GM12878 (cell line): ENCODE measurements at regions not wholly inside any gene's neighbourhood (a gene's known extent, or its start where the extent isn't known, plus 50 kb on each side); places are given as distances from the start of the nearest gene placed in this dataset.

Experiments
- CEBPB ChIP-seq, 2 experiments: fragments of 150-350 bp in 1 of 2; IDR thresholded peaks; 2 replicates each; pipeline ENCODE4 v1.6.1; 2012 to 2014; ENCODE audit warnings: low read depth in 2 of 2, low read length in 2 of 2, borderline replicate concordance in 1 of 2, inconsistent platforms in 1 of 2
- CTCF ChIP-seq, 3 experiments: IDR thresholded peaks in 2 of 3; conservative IDR thresholded peaks in 1 of 3; 2 replicates each; pipeline ENCODE4 v1.5.1; 2011; ENCODE audit warnings: low read depth in 3 of 3, low read length in 3 of 3, mild to moderate bottlenecking in 3 of 3, control low read depth in 2 of 3, moderate library complexity in 2 of 3, inconsistent platforms in 1 of 3, mixed read lengths in 1 of 3; ENCODE audit not compliant: control insufficient read depth in 2 of 3, insufficient read depth in 1 of 3; ENCODE audit errors: extremely low read depth in 1 of 3
- EP300 ChIP-seq, 2 experiments: fragments of 150-350 bp in 1 of 2; IDR thresholded peaks; 2 replicates each; pipeline ENCODE4 v1.6.1; 2011 to 2012; ENCODE audit warnings: low read depth in 2 of 2, low read length in 2 of 2, borderline replicate concordance in 1 of 2, improper control_type of control experiment in 1 of 2, inconsistent platforms in 1 of 2; ENCODE audit not compliant: control insufficient read depth in 1 of 2
- EZH2 ChIP-seq: IDR thresholded peaks from 2 replicates; pipeline ENCODE4 v1.6.1; 2012; ENCODE audit warnings: low read depth, mild to moderate bottlenecking, control low read depth, inconsistent platforms, low read length, borderline replicate concordance; ENCODE audit not compliant: control insufficient read depth
- FOXK2 ChIP-seq: fragments of 450-650 bp; IDR thresholded peaks from 2 replicates; pipeline ENCODE4 v1.6.1; 2017; ENCODE audit warnings: mild to moderate bottlenecking, moderate library complexity
- GABPA ChIP-seq: IDR thresholded peaks from 2 replicates; pipeline ENCODE4 v1.6.1; 2014; ENCODE audit warnings: antibody characterized with exemption, low read depth, mild to moderate bottlenecking, inconsistent platforms
- NBN ChIP-seq: fragments of 450-650 bp; IDR thresholded peaks from 2 replicates; pipeline ENCODE4 v1.6.1; 2016
- POLR2A ChIP-seq: IDR thresholded peaks from 2 replicates; pipeline ENCODE4 v1.6.1; 2011; ENCODE audit warnings: low read depth, mild to moderate bottlenecking, low read length
- TAF1 ChIP-seq: IDR thresholded peaks from 2 replicates; pipeline ENCODE4 v1.6.1; 2011; ENCODE audit warnings: mild to moderate bottlenecking, low read depth, low read length, borderline replicate concordance
- TF ChIP-seq, protein P1 (sequence below): fragments of 450-650 bp; IDR thresholded peaks from 2 replicates; pipeline ENCODE4 v1.6.1; 2017; ENCODE audit warnings: antibody characterized with exemption, mild to moderate bottlenecking, moderate library complexity
- TF ChIP-seq, protein P2 (sequence below): fragments of 150-350 bp; IDR thresholded peaks from 2 replicates; pipeline ENCODE4 v1.6.1; 2016; ENCODE audit warnings: low read depth, low read length

DNA sequence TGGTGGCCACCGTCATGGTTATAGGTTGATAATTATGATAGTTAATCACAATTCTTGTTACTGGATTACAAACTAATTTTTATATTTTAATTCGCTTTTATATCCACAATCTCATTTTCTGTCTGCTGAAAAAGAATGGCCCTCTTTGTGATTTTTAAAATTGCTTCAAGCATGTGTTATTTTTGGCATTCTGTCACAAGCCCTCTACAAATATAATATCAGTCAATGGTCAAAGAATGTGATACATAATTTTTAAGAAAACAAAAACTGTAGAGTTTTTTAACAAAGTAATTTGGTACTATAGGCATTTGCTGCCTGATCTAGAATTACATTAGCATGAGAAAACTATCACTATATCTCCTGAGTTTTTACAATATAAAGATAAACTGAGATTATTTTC is 352.0 kb upstream of the TMTC1 start:
- TF ChIP-seq POLR2A (no peak), TAF1 (no peak), GABPA (no peak), CTCF (IDR thresholded peaks at IDR 0.05 in 2 of 3, conservative IDR thresholded peaks at IDR 0.05 in 1 of 3; ENCODE audit: control insufficient read depth in 2 of 3, extremely low read depth in 1 of 3, insufficient read depth in 1 of 3, low read depth in 3 of 3, low read length in 3 of 3) (no peak), CEBPB (IDR thresholded peaks at IDR 0.05; ENCODE audit: borderline replicate concordance in 1 of 2, low read depth in 2 of 2, low read length in 2 of 2) (no peak), NBN (no peak), EZH2 (no peak), EP300 (IDR thresholded peaks at IDR 0.05; ENCODE audit: borderline replicate concordance in 1 of 2, control insufficient read depth in 1 of 2, low read depth in 2 of 2, low read length in 2 of 2) (no peak), FOXK2 (no peak)
- TF ChIP-seq, protein P1, sequence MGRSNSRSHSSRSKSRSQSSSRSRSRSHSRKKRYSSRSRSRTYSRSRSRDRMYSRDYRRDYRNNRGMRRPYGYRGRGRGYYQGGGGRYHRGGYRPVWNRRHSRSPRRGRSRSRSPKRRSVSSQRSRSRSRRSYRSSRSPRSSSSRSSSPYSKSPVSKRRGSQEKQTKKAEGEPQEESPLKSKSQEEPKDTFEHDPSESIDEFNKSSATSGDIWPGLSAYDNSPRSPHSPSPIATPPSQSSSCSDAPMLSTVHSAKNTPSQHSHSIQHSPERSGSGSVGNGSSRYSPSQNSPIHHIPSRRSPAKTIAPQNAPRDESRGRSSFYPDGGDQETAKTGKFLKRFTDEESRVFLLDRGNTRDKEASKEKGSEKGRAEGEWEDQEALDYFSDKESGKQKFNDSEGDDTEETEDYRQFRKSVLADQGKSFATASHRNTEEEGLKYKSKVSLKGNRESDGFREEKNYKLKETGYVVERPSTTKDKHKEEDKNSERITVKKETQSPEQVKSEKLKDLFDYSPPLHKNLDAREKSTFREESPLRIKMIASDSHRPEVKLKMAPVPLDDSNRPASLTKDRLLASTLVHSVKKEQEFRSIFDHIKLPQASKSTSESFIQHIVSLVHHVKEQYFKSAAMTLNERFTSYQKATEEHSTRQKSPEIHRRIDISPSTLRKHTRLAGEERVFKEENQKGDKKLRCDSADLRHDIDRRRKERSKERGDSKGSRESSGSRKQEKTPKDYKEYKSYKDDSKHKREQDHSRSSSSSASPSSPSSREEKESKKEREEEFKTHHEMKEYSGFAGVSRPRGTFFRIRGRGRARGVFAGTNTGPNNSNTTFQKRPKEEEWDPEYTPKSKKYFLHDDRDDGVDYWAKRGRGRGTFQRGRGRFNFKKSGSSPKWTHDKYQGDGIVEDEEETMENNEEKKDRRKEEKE, result no peak
- TF ChIP-seq, protein P2, sequence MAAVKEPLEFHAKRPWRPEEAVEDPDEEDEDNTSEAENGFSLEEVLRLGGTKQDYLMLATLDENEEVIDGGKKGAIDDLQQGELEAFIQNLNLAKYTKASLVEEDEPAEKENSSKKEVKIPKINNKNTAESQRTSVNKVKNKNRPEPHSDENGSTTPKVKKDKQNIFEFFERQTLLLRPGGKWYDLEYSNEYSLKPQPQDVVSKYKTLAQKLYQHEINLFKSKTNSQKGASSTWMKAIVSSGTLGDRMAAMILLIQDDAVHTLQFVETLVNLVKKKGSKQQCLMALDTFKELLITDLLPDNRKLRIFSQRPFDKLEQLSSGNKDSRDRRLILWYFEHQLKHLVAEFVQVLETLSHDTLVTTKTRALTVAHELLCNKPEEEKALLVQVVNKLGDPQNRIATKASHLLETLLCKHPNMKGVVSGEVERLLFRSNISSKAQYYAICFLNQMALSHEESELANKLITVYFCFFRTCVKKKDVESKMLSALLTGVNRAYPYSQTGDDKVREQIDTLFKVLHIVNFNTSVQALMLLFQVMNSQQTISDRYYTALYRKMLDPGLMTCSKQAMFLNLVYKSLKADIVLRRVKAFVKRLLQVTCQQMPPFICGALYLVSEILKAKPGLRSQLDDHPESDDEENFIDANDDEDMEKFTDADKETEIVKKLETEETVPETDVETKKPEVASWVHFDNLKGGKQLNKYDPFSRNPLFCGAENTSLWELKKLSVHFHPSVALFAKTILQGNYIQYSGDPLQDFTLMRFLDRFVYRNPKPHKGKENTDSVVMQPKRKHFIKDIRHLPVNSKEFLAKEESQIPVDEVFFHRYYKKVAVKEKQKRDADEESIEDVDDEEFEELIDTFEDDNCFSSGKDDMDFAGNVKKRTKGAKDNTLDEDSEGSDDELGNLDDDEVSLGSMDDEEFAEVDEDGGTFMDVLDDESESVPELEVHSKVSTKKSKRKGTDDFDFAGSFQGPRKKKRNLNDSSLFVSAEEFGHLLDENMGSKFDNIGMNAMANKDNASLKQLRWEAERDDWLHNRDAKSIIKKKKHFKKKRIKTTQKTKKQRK, result no peak
